A549 (cell line): ENCODE measurements at regions not wholly inside any gene's neighbourhood (a gene's known extent, or its start where the extent isn't known, plus 50 kb on each side); places are given as distances from the start of the nearest gene placed in this dataset.

Experiments
- ATAC-seq, 2 experiments: fragments of 200-7000 bp in 1 of 2; fragments of >200 bp in 1 of 2; cut with Nextera tagmentation in 1 of 2; cut with Tn5 transposase in 1 of 2; 3 replicates each; pipeline versions ENCODE4 v1.8.0 to v1.9.1; 2018 to 2020; ENCODE audit warnings: mild to moderate bottlenecking in 1 of 2, moderate library complexity in 1 of 2
- CTCF ChIA-PET: fragments of 300-600 bp; sonication (Branson Sonifier 250); formaldehyde crosslinking; extraction: SDS; loops from one replicate; lab custom pipeline; 2021; ENCODE audit warnings: antibody characterized with exemption, inconsistent platforms; lab: Yijun Ruan, JAX
- POLR2A ChIA-PET: fragments of 350-600 bp; formaldehyde crosslinking; extraction: SDS; loops from one replicate; lab custom pipeline; 2021; ENCODE audit warnings: antibody characterized with exemption, inconsistent platforms; lab: Yijun Ruan, JAX
- DNase-seq, 2 experiments: peaks; one replicate each; pipeline versions ENCODE4 v3.0.0 to v3.0.0-alpha.2; 2011 to 2016; ENCODE audit warnings: low read depth in 1 of 2, low spot score in 1 of 2
- FAIRE-seq: peaks from 2 replicates; lab custom pipeline; 2011; peaks lifted over from hg19 to GRCh38; lab: Jason Lieb, UNC
- H3K27ac ChIP-seq, 2 experiments: fragments of >200 bp; sonication (Bioruptor Twin); formaldehyde crosslinking; 3 replicates each; pipeline ENCODE4 v1.5.1; 2016 to 2017
- H3K4me1 ChIP-seq: fragments of >200 bp; sonication (Bioruptor Twin); formaldehyde crosslinking; 3 replicates; pipeline ENCODE4 v1.6.1; 2016
- H3K4me2 ChIP-seq: fragments of >200 bp; sonication (Bioruptor Twin); formaldehyde crosslinking; 3 replicates; pipeline ENCODE4 v1.6.1; 2016
- H3K4me3 ChIP-seq: fragments of >200 bp; sonication (Bioruptor Twin); formaldehyde crosslinking; 3 replicates; pipeline ENCODE4 v1.5.1; 2016
- H3K9me3 ChIP-seq: fragments of >200 bp; sonication (Bioruptor Twin); formaldehyde crosslinking; 3 replicates; pipeline ENCODE4 v1.6.1; 2016
- BCL3 ChIP-seq: fragments of >200 bp; sonication (Bioruptor Twin); formaldehyde crosslinking; IDR thresholded peaks from 3 replicates; pipeline ENCODE4 v1.6.1; 2016
- CBX2 ChIP-seq: fragments of 200-600 bp; sonication (generic); IDR thresholded peaks from 2 replicates; pipeline ENCODE4 v1.6.1; 2016; ENCODE audit warnings: low read depth, mild to moderate bottlenecking, borderline replicate concordance
- CBX8 ChIP-seq: fragments of 200-600 bp; sonication (generic); IDR thresholded peaks from 2 replicates; pipeline ENCODE4 v1.6.1; 2016
- CEBPB ChIP-seq, 2 experiments: fragments of >200 bp in 1 of 2; sonication (Bioruptor Twin) in 1 of 2; formaldehyde crosslinking in 1 of 2; IDR thresholded peaks; 2 replicates each; pipeline ENCODE4 v1.6.1; 2012 to 2016
- CHD4 ChIP-seq: fragments of 200-600 bp; sonication (generic); IDR thresholded peaks from 2 replicates; pipeline ENCODE4 v1.6.1; 2016; ENCODE audit warnings: antibody characterized with exemption, mild to moderate bottlenecking, borderline replicate concordance
- ESRRA ChIP-seq: fragments of 150-350 bp; IDR thresholded peaks from 2 replicates; pipeline ENCODE4 v1.6.1; 2014; ENCODE audit warnings: mild to moderate bottlenecking, low read length, borderline replicate concordance
- GATA3 ChIP-seq: IDR thresholded peaks from 2 replicates; pipeline ENCODE4 v1.6.1; 2012; ENCODE audit warnings: borderline replicate concordance
- HDAC2 ChIP-seq: fragments of 200-600 bp; sonication (generic); IDR thresholded peaks from 2 replicates; pipeline ENCODE4 v1.6.1; 2016
- HEYL ChIP-seq: fragments of 250-450 bp; sonication (Bioruptor Pico); IDR thresholded peaks from 2 replicates; pipeline ENCODE4 v1.8.0; 2021; ENCODE audit warnings: mild to moderate bottlenecking, moderate library complexity
- HOXB5 ChIP-seq: fragments of 250-450 bp; sonication (Bioruptor Pico); IDR thresholded peaks from 2 replicates; pipeline ENCODE4 v1.5.0; 2020; ENCODE audit warnings: mild to moderate bottlenecking, moderate library complexity
- JUN ChIP-seq, 2 experiments: fragments of >200 bp; sonication (Bioruptor Twin); formaldehyde crosslinking; IDR thresholded peaks; 2 replicates in 1 of 2; 3 replicates in 1 of 2; pipeline ENCODE4 v1.6.1; 2016 to 2017
- JUNB ChIP-seq: fragments of >200 bp; sonication (Bioruptor Twin); formaldehyde crosslinking; IDR thresholded peaks from 2 replicates; pipeline ENCODE4 v1.6.1; 2016
- MYC ChIP-seq: IDR thresholded peaks from 2 replicates; pipeline ENCODE4 v1.6.1; 2012; ENCODE audit warnings: mild to moderate bottlenecking, inconsistent platforms, low read length, improper control_type of control experiment, borderline replicate concordance
- NPAS2 ChIP-seq: fragments of 250-450 bp; sonication (Bioruptor Pico); IDR thresholded peaks from 2 replicates; pipeline ENCODE4 v1.8.0; 2022; ENCODE audit warnings: mild to moderate bottlenecking, moderate library complexity, borderline replicate concordance
- NR3C1 ChIP-seq: fragments of >200 bp; sonication (Bioruptor Twin); formaldehyde crosslinking; IDR thresholded peaks from 3 replicates; pipeline ENCODE4 v1.6.1; 2017
- POLR2AphosphoS2 ChIP-seq: conservative IDR thresholded peaks from 2 replicates; pipeline ENCODE4 v1.6.1; 2012; ENCODE audit warnings: low read length, improper control_type of control experiment, inconsistent platforms
- RAD21 ChIP-seq, 2 experiments: fragments of >200 bp in 1 of 2; sonication (Bioruptor Twin) in 1 of 2; formaldehyde crosslinking in 1 of 2; IDR thresholded peaks in 1 of 2; conservative IDR thresholded peaks in 1 of 2; 2 replicates in 1 of 2; 3 replicates in 1 of 2; pipeline ENCODE4 v1.6.1; 2012 to 2018; ENCODE audit warnings: inconsistent platforms in 1 of 2
- RARB ChIP-seq: fragments of 250-450 bp; sonication (Bioruptor Pico); IDR thresholded peaks from 2 replicates; pipeline ENCODE4 v1.8.0; 2021; ENCODE audit warnings: mild to moderate bottlenecking, moderate library complexity
- REST ChIP-seq: fragments of 200-600 bp; sonication (generic); IDR thresholded peaks from 2 replicates; pipeline ENCODE4 v1.6.1; 2016; ENCODE audit warnings: antibody characterized with exemption, mild to moderate bottlenecking, moderate library complexity
- RNF2 ChIP-seq: fragments of 200-600 bp; sonication (generic); IDR thresholded peaks from 2 replicates; pipeline ENCODE4 v1.6.1; 2016; ENCODE audit warnings: low read depth, mild to moderate bottlenecking, antibody characterized with exemption, moderate library complexity, borderline replicate concordance
- SMC3 ChIP-seq: fragments of >200 bp; sonication (Bioruptor Twin); formaldehyde crosslinking; IDR thresholded peaks from 3 replicates; pipeline ENCODE4 v1.6.1; 2018; ENCODE audit warnings: inconsistent platforms
- ZSCAN20 ChIP-seq: fragments of 250-450 bp; sonication (Bioruptor Pico); IDR thresholded peaks from 2 replicates; pipeline ENCODE4 v1.8.0; 2022; ENCODE audit warnings: mild to moderate bottlenecking, moderate library complexity
- WGBS: methylation state at CpG from one replicate; pipeline ENCODE4 v1.1.6; 2017; ENCODE audit errors: missing lambda C conversion rate; 5-methylcytosine and 5-hydroxymethylcytosine counted together
- TF ChIP-seq, protein P1 (sequence below): fragments of 150-350 bp; IDR thresholded peaks from 2 replicates; pipeline ENCODE4 v1.6.1; 2014; ENCODE audit warnings: low read depth, mild to moderate bottlenecking, low read length
- TF ChIP-seq, protein P2 (sequence below): IDR thresholded peaks from 2 replicates; pipeline ENCODE4 v1.6.1; 2012; ENCODE audit warnings: low read depth, borderline replicate concordance
- TF ChIP-seq, protein P3 (sequence below): fragments of >200 bp; sonication (Bioruptor Twin); formaldehyde crosslinking; IDR thresholded peaks from 2 replicates; pipeline ENCODE4 v1.6.1; 2016
- TF ChIP-seq, protein P4 (sequence below): IDR thresholded peaks from 2 replicates; pipeline ENCODE4 v1.6.1; 2012

- Histone ChIP-seq H3K4me1 (no peaks in the 10 kb centered on the region), H3K9me3 (no peaks in the 10 kb centered on the region), H3K4me2 (no peak overlapping the region), H3K27ac (no peak overlapping the region), H3K4me3 (no peak overlapping the region)
- ATAC-seq (no peak), FAIRE-seq (no peak), DNase-seq (no peak)
- CTCF ChIA-PET: interaction anchor here (0.6 kb wide), 1 partner anchor 18 kb away, joined by 3 read pairs; no protein-coding TSS in a partner anchor
- POLR2A ChIA-PET: no interaction called here
- 52% methylated on average over 7 of the region's 7 CpGs for WGBS
- no peak for TF ChIP-seq RAD21 (conservative IDR thresholded peaks at IDR 0.05 in 1 of 2, IDR thresholded peaks at IDR 0.05 in 1 of 2)
- TF ChIP-seq NR3C1: no peak
- no peak for TF ChIP-seq SMC3
- TF ChIP-seq ZSCAN20 (CRISPR knock-in tag): no peak
- TF ChIP-seq, protein P1, sequence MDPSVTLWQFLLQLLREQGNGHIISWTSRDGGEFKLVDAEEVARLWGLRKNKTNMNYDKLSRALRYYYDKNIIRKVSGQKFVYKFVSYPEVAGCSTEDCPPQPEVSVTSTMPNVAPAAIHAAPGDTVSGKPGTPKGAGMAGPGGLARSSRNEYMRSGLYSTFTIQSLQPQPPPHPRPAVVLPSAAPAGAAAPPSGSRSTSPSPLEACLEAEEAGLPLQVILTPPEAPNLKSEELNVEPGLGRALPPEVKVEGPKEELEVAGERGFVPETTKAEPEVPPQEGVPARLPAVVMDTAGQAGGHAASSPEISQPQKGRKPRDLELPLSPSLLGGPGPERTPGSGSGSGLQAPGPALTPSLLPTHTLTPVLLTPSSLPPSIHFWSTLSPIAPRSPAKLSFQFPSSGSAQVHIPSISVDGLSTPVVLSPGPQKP: no peak
- no peak for TF ChIP-seq ESRRA
- TF ChIP-seq HOXB5: no peak
- TF ChIP-seq RARB: no peak
- no peak for TF ChIP-seq POLR2AphosphoS2
- no peak for TF ChIP-seq REST
- TF ChIP-seq, protein P2, sequence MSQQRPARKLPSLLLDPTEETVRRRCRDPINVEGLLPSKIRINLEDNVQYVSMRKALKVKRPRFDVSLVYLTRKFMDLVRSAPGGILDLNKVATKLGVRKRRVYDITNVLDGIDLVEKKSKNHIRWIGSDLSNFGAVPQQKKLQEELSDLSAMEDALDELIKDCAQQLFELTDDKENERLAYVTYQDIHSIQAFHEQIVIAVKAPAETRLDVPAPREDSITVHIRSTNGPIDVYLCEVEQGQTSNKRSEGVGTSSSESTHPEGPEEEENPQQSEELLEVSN: no peak
- TF ChIP-seq, protein P3, sequence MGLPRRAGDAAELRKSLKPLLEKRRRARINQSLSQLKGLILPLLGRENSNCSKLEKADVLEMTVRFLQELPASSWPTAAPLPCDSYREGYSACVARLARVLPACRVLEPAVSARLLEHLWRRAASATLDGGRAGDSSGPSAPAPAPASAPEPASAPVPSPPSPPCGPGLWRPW: no peak
These were observed 275.3 kb downstream of the KCTD12 start for GRCh38 chr13:76610819-76611415.

DNA sequence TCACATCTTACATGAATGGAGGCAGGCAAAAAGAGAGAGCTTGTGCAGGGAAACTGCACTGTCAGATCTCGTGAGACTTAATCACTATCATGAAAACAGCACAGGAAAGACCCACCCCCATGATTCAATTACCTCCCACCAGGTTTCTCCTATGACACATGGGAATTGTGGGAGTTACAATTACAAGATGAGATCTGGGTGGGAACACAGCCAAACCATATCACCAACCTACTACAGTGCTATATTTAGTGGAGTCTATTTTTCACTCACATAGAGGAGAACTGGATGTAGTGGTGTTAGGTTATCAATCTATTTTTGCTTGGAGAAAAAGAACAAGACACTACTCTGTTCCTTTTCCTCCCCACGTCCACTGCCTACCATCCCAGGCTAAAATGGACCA is 276.6 kb downstream of the KCTD12 start:
- DNase-seq: no peak
- ATAC-seq: no peak
- ChIA-PET CTCF (no interaction called here), POLR2A (no interaction called here)
- Histone ChIP-seq H3K4me1 (no peaks in the 10 kb centered on the region), H3K9me3 (no peaks in the 10 kb centered on the region), H3K4me3 (no peak overlapping the region), H3K4me2 (no peak overlapping the region), H3K27ac (no peak overlapping the region)
- TF ChIP-seq JUNB (no peak), HEYL (no peak), HDAC2 (no peak), JUN (IDR thresholded peaks at IDR 0.05) (no peak)
- 0% methylated on average over 2 of the region's 2 CpGs for WGBS
- FAIRE-seq: no peak

GRCh38 chr13:76607866-76608265 is 278.3 kb downstream of the KCTD12 start:
- no peak for ATAC-seq
- CTCF ChIA-PET: interaction anchor here (1.3 kb wide), 2 partner anchors 16 to 912 kb away, joined by 3 to 5 read pairs; no protein-coding TSS in a partner anchor
- no peak for FAIRE-seq
- no peak overlapping the region for H3K4me2 ChIP-seq
- no peak for DNase-seq
- WGBS: 15% methylated on average over 1 of the region's 1 CpG
- TF ChIP-seq RARB: no peak
- TF ChIP-seq, protein P4, sequence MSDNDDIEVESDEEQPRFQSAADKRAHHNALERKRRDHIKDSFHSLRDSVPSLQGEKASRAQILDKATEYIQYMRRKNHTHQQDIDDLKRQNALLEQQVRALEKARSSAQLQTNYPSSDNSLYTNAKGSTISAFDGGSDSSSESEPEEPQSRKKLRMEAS: no peak
- no peak for TF ChIP-seq CBX2
- TF ChIP-seq CBX8: no peak
- TF ChIP-seq CEBPB (IDR thresholded peaks at IDR 0.05): no peak
- no peak for TF ChIP-seq RNF2
- TF ChIP-seq GATA3: no peak
- TF ChIP-seq MYC: no peak
- TF ChIP-seq NPAS2 (CRISPR knock-in tag): no peak
- no peak for TF ChIP-seq CHD4
- no peak for TF ChIP-seq BCL3
- H3K9me3 ChIP-seq: no peaks in the 10 kb centered on the region
- H3K4me1 ChIP-seq: no peaks in the 10 kb centered on the region
- POLR2A ChIA-PET: no interaction called here
- no peak overlapping the region for H3K4me3 ChIP-seq
- no peak overlapping the region for H3K27ac ChIP-seq
